ENCODE measurements at regions not wholly inside any gene's neighbourhood (a gene's known extent, or its start where the extent isn't known, plus 50 kb on each side); places are given as distances from the start of the nearest gene placed in this dataset.

DNA sequence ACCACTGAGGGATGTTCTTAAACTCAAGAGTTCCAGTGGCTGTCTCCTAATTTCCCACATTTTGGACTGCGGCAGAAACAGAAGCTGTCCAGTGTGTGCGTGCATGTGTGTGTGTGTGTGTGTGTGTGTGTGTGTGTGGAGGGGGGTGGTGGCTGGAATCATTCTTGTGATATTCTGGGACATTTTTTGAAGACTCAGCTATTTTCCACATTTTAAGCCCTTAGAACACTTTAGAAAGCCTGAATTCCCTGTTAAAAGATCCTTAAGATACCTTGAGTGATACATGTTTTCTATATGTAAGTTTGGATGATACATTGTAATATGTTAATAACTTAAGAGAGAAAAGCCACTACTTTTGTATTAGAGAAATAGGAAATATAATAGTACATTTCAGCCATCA is 636.4 kb downstream of the PLPP3 start:
- Histone ChIP-seq H3K4me1 (ENCODE audit: control insufficient read depth, insufficient read depth, low read length) (no peaks in the 10 kb centered on the region), H3K36me3 (ENCODE audit: control insufficient read depth, insufficient read depth, low read length) (no peaks in the 10 kb centered on the region), H3K27me3 (ENCODE audit: control insufficient read depth, insufficient read depth, low read length) (no peaks in the 10 kb centered on the region), H3K4me3 (ENCODE audit: low read length) (no peak overlapping the region), H3K9me3 (ENCODE audit: control insufficient read depth, insufficient read depth, low read length) (no peaks in the 10 kb centered on the region), H3K27ac (ENCODE audit: low read length) (no peak overlapping the region)
- WGBS (ENCODE audit: insufficient coverage, insufficient read length): no CpG with 5 or more reads among the region's 2 CpGs
- no peak for DNase-seq (ENCODE audit: low read depth, low spot score)

DNA sequence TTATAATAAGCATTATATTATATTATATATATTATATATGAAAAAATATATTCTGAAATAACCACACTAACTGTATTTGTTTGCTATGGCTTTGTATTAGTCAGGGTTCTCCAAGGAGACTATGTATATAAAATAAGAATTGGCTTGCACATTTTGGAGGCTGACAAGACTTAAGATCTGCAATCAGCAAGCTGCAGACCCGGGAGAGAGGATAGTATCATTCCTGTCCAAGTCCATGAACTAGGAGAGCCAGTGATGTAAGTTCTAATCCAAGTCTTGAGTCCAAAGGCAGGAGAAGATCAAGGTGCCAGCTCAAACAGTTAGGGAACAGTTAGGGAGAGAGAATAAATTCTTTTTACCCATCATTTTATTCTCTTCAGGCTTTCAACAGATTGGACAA is 639.5 kb downstream of the PLPP3 start:
- no peak overlapping the region for H3K4me3 ChIP-seq (ENCODE audit: low read length)
- no CpG with 5 or more reads among the region's 1 CpG for WGBS (ENCODE audit: insufficient coverage, insufficient read length)
- H3K36me3 ChIP-seq (ENCODE audit: control insufficient read depth, insufficient read depth, low read length): no peaks in the 10 kb centered on the region
- no peak overlapping the region for H3K27ac ChIP-seq (ENCODE audit: low read length)
- no peaks in the 10 kb centered on the region for H3K9me3 ChIP-seq (ENCODE audit: control insufficient read depth, insufficient read depth, low read length)
- H3K4me1 ChIP-seq (ENCODE audit: control insufficient read depth, insufficient read depth, low read length): no peaks in the 10 kb centered on the region
- no peaks in the 10 kb centered on the region for H3K27me3 ChIP-seq (ENCODE audit: control insufficient read depth, insufficient read depth, low read length)
- no peak for DNase-seq (ENCODE audit: low read depth, low spot score)

DNA sequence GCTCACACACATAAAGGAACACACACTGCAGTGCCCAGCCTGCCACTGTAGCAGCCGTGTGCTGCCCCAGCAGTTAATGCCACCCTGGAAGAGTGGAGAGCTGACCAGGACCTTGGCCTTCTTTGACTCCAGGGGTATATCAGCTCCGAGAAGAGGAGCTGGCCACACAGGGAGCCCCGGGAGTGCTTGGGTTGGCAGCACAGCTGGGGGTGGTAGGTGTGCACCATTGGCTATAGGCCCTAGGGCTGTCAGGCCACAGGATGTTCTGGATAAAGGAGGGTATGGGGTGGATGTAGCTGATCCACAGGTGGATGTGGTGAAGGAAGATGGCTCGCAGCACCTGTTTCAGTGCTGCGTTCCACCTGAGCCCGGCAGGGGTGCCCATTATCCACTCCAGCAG is 640.5 kb downstream of the PLPP3 start:
- WGBS (ENCODE audit: insufficient coverage, insufficient read length): no CpG with 5 or more reads among the region's 6 CpGs
- no peak overlapping the region for H3K4me3 ChIP-seq (ENCODE audit: low read length)
- DNase-seq (ENCODE audit: low read depth, low spot score): no peak
- H3K36me3 ChIP-seq (ENCODE audit: control insufficient read depth, insufficient read depth, low read length): no peaks in the 10 kb centered on the region
- H3K4me1 ChIP-seq (ENCODE audit: control insufficient read depth, insufficient read depth, low read length): no peaks in the 10 kb centered on the region
- H3K27me3 ChIP-seq (ENCODE audit: control insufficient read depth, insufficient read depth, low read length): no peaks in the 10 kb centered on the region
- H3K27ac ChIP-seq (ENCODE audit: low read length): no peak overlapping the region
- no peaks in the 10 kb centered on the region for H3K9me3 ChIP-seq (ENCODE audit: control insufficient read depth, insufficient read depth, low read length)

DNA sequence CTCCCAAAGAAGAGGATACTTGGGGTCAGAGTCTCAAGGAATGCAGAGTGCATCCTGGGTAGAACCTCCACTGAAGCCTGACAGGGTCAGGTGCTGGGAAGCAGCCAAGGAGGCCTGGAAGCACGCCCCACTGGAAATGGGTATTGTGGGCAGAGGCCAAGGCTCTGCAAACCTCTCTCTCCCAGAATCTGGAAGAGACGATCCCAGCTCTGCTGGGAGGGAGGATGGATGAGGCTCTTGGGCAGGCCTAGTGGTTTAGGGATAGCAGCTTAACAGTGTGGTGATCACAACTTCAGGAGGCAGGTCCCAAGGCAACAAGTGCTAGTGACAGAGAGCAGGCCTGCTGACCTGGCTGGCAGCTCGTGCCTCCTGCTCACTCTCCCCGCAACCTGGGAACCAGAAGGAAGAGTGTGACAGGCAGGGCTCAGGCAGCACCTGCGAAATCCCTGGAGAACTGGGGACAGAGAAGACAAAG is 641.0 kb downstream of the PLPP3 start:
- H3K27me3 ChIP-seq (ENCODE audit: control insufficient read depth, insufficient read depth, low read length): no peaks in the 10 kb centered on the region
- WGBS (ENCODE audit: insufficient coverage, insufficient read length): no CpG with 5 or more reads among the region's 5 CpGs
- no peak for DNase-seq (ENCODE audit: low read depth, low spot score)
- H3K4me3 ChIP-seq (ENCODE audit: low read length): no peak overlapping the region
- H3K4me1 ChIP-seq (ENCODE audit: control insufficient read depth, insufficient read depth, low read length): no peaks in the 10 kb centered on the region
- H3K9me3 ChIP-seq (ENCODE audit: control insufficient read depth, insufficient read depth, low read length): no peaks in the 10 kb centered on the region
- no peaks in the 10 kb centered on the region for H3K36me3 ChIP-seq (ENCODE audit: control insufficient read depth, insufficient read depth, low read length)
- H3K27ac ChIP-seq (ENCODE audit: low read length): no peak overlapping the region

DNA sequence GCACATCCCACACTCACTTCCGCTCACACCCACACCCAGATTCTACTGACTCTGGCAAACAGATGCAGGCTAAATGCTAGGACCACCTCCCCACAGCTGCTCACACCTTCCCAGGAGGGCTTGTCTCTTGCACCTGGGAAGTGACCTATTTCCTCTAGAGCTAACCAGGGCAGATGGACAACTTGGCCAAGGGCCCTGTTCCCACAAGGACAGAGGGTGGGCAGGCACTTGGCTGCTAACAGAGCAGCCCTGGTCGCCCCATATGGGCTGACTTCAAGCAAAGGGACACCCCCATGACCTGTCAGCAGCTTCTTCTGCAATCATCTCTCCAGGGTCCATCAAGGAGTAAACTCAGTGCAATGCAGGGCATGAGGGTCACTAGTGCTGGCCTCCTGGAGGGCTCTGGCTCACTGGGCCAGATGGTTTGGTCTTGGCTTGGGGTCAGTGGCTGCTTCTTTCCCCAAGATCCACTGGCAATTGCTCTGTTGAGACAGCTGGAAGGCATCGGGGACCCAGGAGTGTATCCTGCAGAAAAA is 641.5 kb downstream of the PLPP3 start:
- H3K27me3 ChIP-seq (ENCODE audit: control insufficient read depth, insufficient read depth, low read length): no peaks in the 10 kb centered on the region
- no peak for DNase-seq (ENCODE audit: low read depth, low spot score)
- no peak overlapping the region for H3K4me3 ChIP-seq (ENCODE audit: low read length)
- H3K27ac ChIP-seq (ENCODE audit: low read length): no peak overlapping the region
- no CpG with 5 or more reads among the region's 3 CpGs for WGBS (ENCODE audit: insufficient coverage, insufficient read length)
- no peaks in the 10 kb centered on the region for H3K36me3 ChIP-seq (ENCODE audit: control insufficient read depth, insufficient read depth, low read length)
- H3K9me3 ChIP-seq (ENCODE audit: control insufficient read depth, insufficient read depth, low read length): no peaks in the 10 kb centered on the region
- H3K4me1 ChIP-seq (ENCODE audit: control insufficient read depth, insufficient read depth, low read length): no peaks in the 10 kb centered on the region

DNA sequence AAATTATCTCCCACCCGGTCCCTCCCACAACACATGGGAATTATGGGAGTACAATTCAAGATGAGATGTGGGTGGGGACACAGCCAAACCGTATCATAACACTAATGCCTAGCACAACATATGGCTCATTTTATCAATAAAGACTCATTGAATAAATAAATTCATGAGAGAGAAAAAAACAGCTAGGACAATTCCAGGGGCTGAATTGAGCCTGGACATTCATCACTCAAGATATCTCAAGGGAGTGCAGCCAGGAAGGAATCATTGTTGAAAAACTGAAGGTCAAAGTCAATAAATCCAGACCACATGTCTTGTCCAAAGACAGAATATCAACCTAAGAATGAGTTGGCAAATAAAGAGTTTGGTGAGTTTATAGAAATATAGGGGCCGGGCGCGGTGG is 644.1 kb downstream of the PLPP3 start:
- Histone ChIP-seq H3K9me3 (ENCODE audit: control insufficient read depth, insufficient read depth, low read length) (no peaks in the 10 kb centered on the region), H3K4me3 (ENCODE audit: low read length) (no peak overlapping the region), H3K4me1 (ENCODE audit: control insufficient read depth, insufficient read depth, low read length) (no peaks in the 10 kb centered on the region), H3K27ac (ENCODE audit: low read length) (no peak overlapping the region), H3K27me3 (ENCODE audit: control insufficient read depth, insufficient read depth, low read length) (no peaks in the 10 kb centered on the region), H3K36me3 (ENCODE audit: control insufficient read depth, insufficient read depth, low read length) (no peaks in the 10 kb centered on the region)
- no CpG with 5 or more reads among the region's 5 CpGs for WGBS (ENCODE audit: insufficient coverage, insufficient read length)
- DNase-seq (ENCODE audit: low read depth, low spot score): no peak

DNA sequence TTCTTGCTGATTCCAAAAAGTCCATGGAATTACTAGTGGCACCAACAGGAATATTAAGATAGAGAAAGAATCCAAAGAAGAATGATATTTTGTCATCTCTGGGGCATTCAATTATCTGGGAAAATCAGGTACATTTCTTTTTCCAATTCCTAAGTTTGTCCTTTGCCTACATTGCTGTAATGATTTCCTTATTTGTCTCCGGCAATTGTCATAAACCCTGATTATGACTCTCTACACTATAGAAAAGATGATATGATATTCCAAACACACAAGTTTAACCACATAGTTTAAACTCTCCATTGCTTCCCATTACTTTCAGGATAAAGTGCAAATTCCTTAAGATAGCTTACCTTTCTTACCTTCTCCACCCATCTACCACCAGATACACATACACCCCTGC is 647.0 kb downstream of the PLPP3 start:
- H3K27me3 ChIP-seq (ENCODE audit: control insufficient read depth, insufficient read depth, low read length): no peaks in the 10 kb centered on the region
- WGBS (ENCODE audit: insufficient coverage, insufficient read length): no CpG with 5 or more reads among the region's 1 CpG
- no peak overlapping the region for H3K27ac ChIP-seq (ENCODE audit: low read length)
- DNase-seq (ENCODE audit: low read depth, low spot score): no peak
- H3K4me1 ChIP-seq (ENCODE audit: control insufficient read depth, insufficient read depth, low read length): no peaks in the 10 kb centered on the region
- H3K36me3 ChIP-seq (ENCODE audit: control insufficient read depth, insufficient read depth, low read length): no peaks in the 10 kb centered on the region
- H3K4me3 ChIP-seq (ENCODE audit: low read length): no peak overlapping the region
- H3K9me3 ChIP-seq (ENCODE audit: control insufficient read depth, insufficient read depth, low read length): no peaks in the 10 kb centered on the region

DNA sequence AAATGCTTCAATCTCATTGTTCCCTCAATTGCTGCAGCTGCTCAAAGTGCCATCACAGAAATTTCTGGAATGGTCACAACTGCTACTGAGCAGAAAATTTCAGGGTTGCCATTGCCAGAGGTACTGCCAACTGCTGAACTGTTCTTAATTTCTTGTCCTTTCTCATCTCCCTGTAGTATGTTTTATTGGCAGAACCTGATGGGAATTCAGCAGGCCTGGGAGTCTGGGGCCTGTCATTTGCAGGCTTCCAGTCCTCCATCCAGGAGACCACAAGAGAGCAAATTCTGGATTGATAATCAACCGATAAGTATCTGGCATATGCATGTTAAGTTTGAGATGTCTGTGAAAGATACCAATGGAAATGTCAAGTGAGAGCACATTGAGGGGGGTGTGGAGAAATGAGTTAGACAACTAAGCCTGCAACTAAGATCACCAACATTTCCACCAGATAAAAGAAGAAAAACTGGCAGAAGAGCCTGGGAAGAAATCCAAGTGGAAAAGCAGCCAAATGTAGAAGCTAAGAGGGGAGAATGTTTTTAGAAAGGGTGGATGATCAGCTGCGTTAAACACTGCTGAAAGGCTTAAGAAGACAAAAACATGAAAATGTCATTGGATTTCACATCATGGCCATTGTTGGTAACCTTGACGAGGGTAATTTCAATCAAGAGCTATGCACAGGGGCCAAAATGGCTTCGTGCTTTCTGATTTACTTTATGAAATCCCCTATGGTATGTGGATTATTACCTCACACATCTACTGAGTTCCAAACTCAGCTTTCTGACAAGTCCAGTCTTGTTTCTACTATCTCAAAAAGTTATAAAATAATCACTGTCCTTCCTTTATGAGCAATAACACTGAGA is 648.1 kb downstream of the PLPP3 start:
- no peak overlapping the region for H3K27ac ChIP-seq (ENCODE audit: low read length)
- H3K9me3 ChIP-seq (ENCODE audit: control insufficient read depth, insufficient read depth, low read length): no peaks in the 10 kb centered on the region
- no CpG with 5 or more reads among the region's 4 CpGs for WGBS (ENCODE audit: insufficient coverage, insufficient read length)
- DNase-seq (ENCODE audit: low read depth, low spot score): no peak
- no peaks in the 10 kb centered on the region for H3K27me3 ChIP-seq (ENCODE audit: control insufficient read depth, insufficient read depth, low read length)
- H3K36me3 ChIP-seq (ENCODE audit: control insufficient read depth, insufficient read depth, low read length): no peaks in the 10 kb centered on the region
- H3K4me1 ChIP-seq (ENCODE audit: control insufficient read depth, insufficient read depth, low read length): no peaks in the 10 kb centered on the region
- H3K4me3 ChIP-seq (ENCODE audit: low read length): no peak overlapping the region

DNA sequence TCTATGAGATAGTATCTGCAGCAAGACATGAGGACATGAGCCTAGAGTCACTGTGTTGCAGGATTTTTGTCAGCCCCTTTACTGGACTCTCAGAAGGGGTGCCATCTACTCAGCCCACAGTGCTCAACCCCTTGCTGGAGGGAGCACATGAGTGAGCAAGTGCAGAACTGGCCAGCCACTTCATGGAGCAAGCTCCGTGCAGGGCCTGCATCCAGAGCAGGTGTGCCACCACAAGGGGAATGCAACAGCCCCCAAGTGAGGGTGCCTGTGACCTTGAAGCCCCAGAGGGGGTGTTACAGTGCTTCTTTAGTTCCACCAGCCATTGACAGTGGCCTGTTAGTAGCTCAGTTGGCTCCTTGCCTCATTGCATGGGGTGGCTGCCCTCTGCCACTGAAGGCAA is 649.7 kb downstream of the PLPP3 start:
- no peaks in the 10 kb centered on the region for H3K9me3 ChIP-seq (ENCODE audit: control insufficient read depth, insufficient read depth, low read length)
- no peaks in the 10 kb centered on the region for H3K4me1 ChIP-seq (ENCODE audit: control insufficient read depth, insufficient read depth, low read length)
- H3K27me3 ChIP-seq (ENCODE audit: control insufficient read depth, insufficient read depth, low read length): no peaks in the 10 kb centered on the region
- no peak for DNase-seq (ENCODE audit: low read depth, low spot score)
- no peak overlapping the region for H3K4me3 ChIP-seq (ENCODE audit: low read length)
- H3K27ac ChIP-seq (ENCODE audit: low read length): no peak overlapping the region
- no CpG with 5 or more reads among the region's 1 CpG for WGBS (ENCODE audit: insufficient coverage, insufficient read length)
- H3K36me3 ChIP-seq (ENCODE audit: control insufficient read depth, insufficient read depth, low read length): no peaks in the 10 kb centered on the region

DNA sequence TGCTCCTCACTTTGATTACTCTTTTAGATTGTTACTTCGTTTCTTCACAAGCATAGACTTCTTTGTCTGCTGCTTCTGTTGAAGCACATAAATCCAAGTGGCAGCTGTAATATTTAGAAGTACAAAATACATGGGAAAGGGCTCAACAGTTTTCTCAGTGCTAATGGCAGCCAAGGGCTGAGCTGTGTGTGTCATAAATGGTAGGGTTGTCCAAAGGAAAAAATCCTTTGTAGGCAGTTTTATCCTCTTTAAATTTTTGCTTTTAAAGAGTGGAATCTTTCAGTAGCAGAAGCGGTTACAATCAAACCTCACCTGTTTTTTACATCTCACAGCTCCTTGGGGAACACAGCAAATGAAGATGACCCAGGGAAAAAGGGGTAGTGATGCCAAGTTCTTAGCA is 650.8 kb downstream of the PLPP3 start:
- no peak overlapping the region for H3K27ac ChIP-seq (ENCODE audit: low read length)
- no peak for DNase-seq (ENCODE audit: low read depth, low spot score)
- no peaks in the 10 kb centered on the region for H3K27me3 ChIP-seq (ENCODE audit: control insufficient read depth, insufficient read depth, low read length)
- H3K9me3 ChIP-seq (ENCODE audit: control insufficient read depth, insufficient read depth, low read length): no peaks in the 10 kb centered on the region
- H3K4me1 ChIP-seq (ENCODE audit: control insufficient read depth, insufficient read depth, low read length): no peaks in the 10 kb centered on the region
- no peak overlapping the region for H3K4me3 ChIP-seq (ENCODE audit: low read length)
- no peaks in the 10 kb centered on the region for H3K36me3 ChIP-seq (ENCODE audit: control insufficient read depth, insufficient read depth, low read length)
- whole genome bisulfite sequencing (ENCODE audit: insufficient coverage, insufficient read length): no CpG with 5 or more reads among the region's 2 CpGs
